Naive thymus-derived CD4-positive, alpha-beta T cell (primary cell): ENCODE measurements at regions not wholly inside any gene's neighbourhood (a gene's known extent, or its start where the extent isn't known, plus 50 kb on each side); places are given as distances from the start of the nearest gene placed in this dataset.
"Not testable (repeated sequence)": the region's sequence is repeated elsewhere in the genome, so short reads cannot be mapped to it uniquely, and the experiment has no call there.

Experiments
- ATAC-seq: fragments of 150-1000 bp; cut with Tn5 transposase; 2 replicates; pipeline ENCODE4 v1.10.0; 2021; ENCODE audit warnings: mild to moderate bottlenecking, moderate library complexity
- CTCF ChIA-PET: fragments of 350-600 bp; sonication (Branson Sonifier 250); formaldehyde crosslinking; loops from one replicate; lab custom pipeline; 2021; ENCODE audit warnings: antibody characterized with exemption; lab: Charles Lee
- POLR2A ChIA-PET: fragments of 350-600 bp; sonication (Branson Sonifier 250); formaldehyde crosslinking; loops from one replicate; lab custom pipeline; 2021; ENCODE audit warnings: antibody characterized with exemption, inconsistent platforms; lab: Charles Lee
- DNase-seq, 9 donors: peaks; one replicate each; pipeline versions ENCODE4 v3.0.0 to v3.0.0-alpha.2; 2020 to 2022; ENCODE audit warnings: mixed read lengths in 1 of 9
- H3K27ac ChIP-seq: one replicate; pipeline ENCODE4 v1.7.0; 2013; ENCODE audit warnings: mild to moderate bottlenecking, low read depth, low read length, moderate library complexity
- H3K27me3 ChIP-seq, 2 donors: one replicate each; pipeline ENCODE4 v1.7.0; 2013; ENCODE audit warnings: low read length in 2 of 2, mild to moderate bottlenecking in 2 of 2, moderate library complexity in 2 of 2; ENCODE audit not compliant: control insufficient read depth in 2 of 2, insufficient read depth in 2 of 2
- H3K36me3 ChIP-seq, 3 experiments: 1 replicate in 2 of 3; 2 replicates in 1 of 3; pipeline ENCODE4 v1.7.0; 2013; ENCODE audit warnings: low read length in 3 of 3, mild to moderate bottlenecking in 3 of 3, moderate library complexity in 1 of 3; ENCODE audit not compliant: insufficient read depth in 3 of 3, control insufficient read depth in 2 of 3
- H3K4me1 ChIP-seq, 2 donors: one replicate each; pipeline ENCODE4 v1.7.0; 2013; ENCODE audit warnings: low read length in 2 of 2, mild to moderate bottlenecking in 2 of 2, moderate library complexity in 1 of 2; ENCODE audit not compliant: control insufficient read depth in 2 of 2, insufficient read depth in 2 of 2
- H3K4me3 ChIP-seq: 2 replicates; pipeline ENCODE4 v1.7.0; 2013; ENCODE audit warnings: mild to moderate bottlenecking, low read length
- H3K9me3 ChIP-seq, 3 experiments: 1 replicate in 2 of 3; 2 replicates in 1 of 3; pipeline ENCODE4 v1.7.0; 2013; ENCODE audit warnings: low read length in 3 of 3; ENCODE audit not compliant: control insufficient read depth in 2 of 3
- H3K27ac Mint-ChIP-seq, 9 donors: one replicate each; pipeline ENCODE4 v1.8.0; 2020 to 2022; ENCODE audit warnings: mixed read lengths in 9 of 9, mild to moderate bottlenecking in 8 of 9, moderate library complexity in 5 of 9, inconsistent platforms in 2 of 9
- H3K27me3 Mint-ChIP-seq, 5 donors: one replicate each; pipeline ENCODE4 v1.8.0; 2021 to 2022; ENCODE audit warnings: mixed read lengths in 5 of 5, mild to moderate bottlenecking in 1 of 5
- H3K36me3 Mint-ChIP-seq, 5 donors: one replicate each; pipeline ENCODE4 v1.8.0; 2020 to 2022; ENCODE audit warnings: mixed read lengths in 5 of 5, mild to moderate bottlenecking in 3 of 5, inconsistent platforms in 1 of 5
- H3K4me1 Mint-ChIP-seq, 7 donors: one replicate each; pipeline ENCODE4 v1.8.0; 2020 to 2022; ENCODE audit warnings: mixed read lengths in 7 of 7, mild to moderate bottlenecking in 3 of 7, inconsistent platforms in 1 of 7
- H3K4me3 Mint-ChIP-seq, 10 donors: one replicate each; pipeline ENCODE4 v1.8.0; 2020 to 2022; ENCODE audit warnings: mild to moderate bottlenecking in 10 of 10, mixed read lengths in 10 of 10, moderate library complexity in 6 of 10, inconsistent platforms in 2 of 10
- H3K9me3 Mint-ChIP-seq, 11 donors: one replicate each; pipeline ENCODE4 v1.8.0; 2020 to 2022; ENCODE audit warnings: mixed read lengths in 11 of 11, mild to moderate bottlenecking in 4 of 11, inconsistent platforms in 1 of 11, moderate library complexity in 1 of 11
- intact Hi-C, 2 donors: fragments of 100-400 bp; cut with micrococcal nuclease; formaldehyde crosslinking; loops; one replicate each; pipeline ENCODE4 v1.15.1; 2023

DNA sequence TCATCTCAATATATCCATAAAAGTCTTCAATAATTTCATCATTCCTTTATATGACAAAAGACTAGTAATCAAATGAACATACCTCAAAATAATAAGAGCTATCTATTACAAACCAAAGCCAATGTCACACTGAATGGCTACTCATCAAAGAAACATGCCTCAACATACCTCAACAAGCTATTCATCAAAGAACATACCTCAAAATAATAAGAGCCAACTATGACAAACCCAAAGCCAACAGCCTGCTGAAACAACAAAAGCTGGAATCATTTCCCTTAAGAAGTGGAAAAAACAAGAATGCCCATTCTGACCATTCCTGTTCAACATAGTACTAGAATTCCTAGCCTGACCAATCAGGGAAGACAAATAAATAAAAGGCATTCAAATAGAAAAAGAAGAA, 1373.7 kb downstream of the BRINP3 start:
- no peaks in the 10 kb centered on the region for H3K9me3 ChIP-seq
- no peaks in the 10 kb centered on the region for H3K27me3 ChIP-seq
- H3K4me3 Mint-ChIP-seq, result no peak overlapping the region
- ATAC-seq (no peak), DNase-seq (no peak)
- CTCF ChIA-PET, result no interaction called here
- H3K4me1 ChIP-seq, result no peaks in the 10 kb centered on the region
- H3K36me3 Mint-ChIP-seq, result no peaks in the 10 kb centered on the region
- no peaks in the 10 kb centered on the region for H3K4me1 Mint-ChIP-seq
- no peak overlapping the region for H3K27ac Mint-ChIP-seq
- POLR2A ChIA-PET, result no interaction called here
- H3K27me3 Mint-ChIP-seq, result no peaks in the 10 kb centered on the region
- no peaks in the 10 kb centered on the region for H3K36me3 ChIP-seq
- no peak overlapping the region for H3K27ac ChIP-seq
- no peak overlapping the region for H3K4me3 ChIP-seq
- peaks cover 2 to 28% (median 10%) of the 10 kb centered on the region in 11 donors for H3K9me3 Mint-ChIP-seq
- intact Hi-C loops, result no loop called here

DNA sequence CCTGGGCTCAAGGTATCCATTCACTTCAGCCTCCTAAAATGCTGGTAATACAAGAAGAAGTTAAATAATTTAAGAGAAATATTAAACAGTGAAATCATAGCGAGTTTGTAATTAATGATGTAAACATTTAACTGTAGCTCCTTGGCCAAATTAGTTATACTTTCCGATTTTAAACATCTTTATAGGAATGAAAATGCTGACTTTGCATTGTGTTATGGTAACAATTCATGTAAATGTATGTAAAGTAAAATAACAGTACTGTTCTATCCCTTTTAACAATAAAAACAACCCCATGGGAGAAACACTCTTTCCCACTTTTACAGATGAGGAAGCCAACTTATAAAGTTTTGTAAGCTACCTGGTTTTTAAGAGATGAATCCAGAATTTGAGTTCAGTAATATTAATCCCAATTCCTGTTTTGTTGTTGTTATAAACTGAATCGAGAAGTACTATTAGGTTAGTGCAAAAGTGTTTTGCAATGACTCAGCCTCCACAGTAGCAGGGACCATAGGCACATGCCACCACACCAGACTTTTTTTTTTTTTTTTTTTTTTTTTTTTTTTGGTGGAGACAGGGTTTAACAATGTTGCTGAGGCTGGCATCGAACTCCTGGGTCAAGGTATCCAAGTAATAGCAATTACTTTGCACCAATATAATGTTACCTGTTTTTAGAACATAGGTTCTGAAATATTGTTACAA, 1360.4 kb downstream of the BRINP3 start:
- POLR2A ChIA-PET, result no interaction called here
- H3K9me3 Mint-ChIP-seq, result peaks cover 0 to 9% (median 2%) of the 10 kb centered on the region in 11 donors
- intact Hi-C loops, result no loop called here
- no peak overlapping the region for H3K27ac Mint-ChIP-seq
- Histone ChIP-seq H3K27me3 (no peaks in the 10 kb centered on the region), H3K4me3 (no peak overlapping the region), H3K36me3 (no peaks in the 10 kb centered on the region), H3K9me3 (no peaks in the 10 kb centered on the region), H3K27ac (no peak overlapping the region), H3K4me1 (no peaks in the 10 kb centered on the region)
- H3K27me3 Mint-ChIP-seq, result no peaks in the 10 kb centered on the region
- ATAC-seq (no peak), DNase-seq (no peak)
- CTCF ChIA-PET, result no interaction called here
- H3K36me3 Mint-ChIP-seq, result no peaks in the 10 kb centered on the region
- H3K4me1 Mint-ChIP-seq, result no peaks in the 10 kb centered on the region
- no peak overlapping the region for H3K4me3 Mint-ChIP-seq

DNA sequence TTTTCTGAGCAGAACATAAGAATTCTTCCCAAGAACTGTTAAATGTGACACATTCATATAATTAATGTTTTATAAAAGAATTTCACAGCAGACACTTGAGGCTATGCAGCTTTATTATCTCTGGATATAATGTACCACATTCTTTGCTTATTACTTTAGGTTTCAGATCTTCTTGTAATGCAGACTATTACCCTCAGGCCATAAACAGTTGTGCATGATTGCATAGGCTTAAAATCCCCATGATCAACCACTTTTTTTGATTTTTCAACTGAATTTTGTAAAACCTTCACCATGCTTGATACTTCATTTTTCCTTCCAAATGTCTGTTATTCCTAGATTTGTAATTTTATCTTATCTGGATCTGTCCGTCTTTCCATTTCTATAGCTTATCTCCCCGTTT, 1355.7 kb downstream of the BRINP3 start:
- POLR2A ChIA-PET, result no interaction called here
- no peaks in the 10 kb centered on the region for H3K4me1 ChIP-seq
- no peaks in the 10 kb centered on the region for H3K9me3 ChIP-seq
- no peak for ATAC-seq
- no peak for DNase-seq
- intact Hi-C loops, result no loop called here
- no peaks in the 10 kb centered on the region for H3K27me3 Mint-ChIP-seq
- peaks cover 0 to 13% (median 5%) of the 10 kb centered on the region in 11 donors for H3K9me3 Mint-ChIP-seq
- H3K27ac ChIP-seq, result no peak overlapping the region
- CTCF ChIA-PET, result no interaction called here
- H3K4me3 Mint-ChIP-seq, result no peak overlapping the region
- no peak overlapping the region for H3K27ac Mint-ChIP-seq
- no peaks in the 10 kb centered on the region for H3K4me1 Mint-ChIP-seq
- peaks cover 0 to 4% (median 0%) of the 10 kb centered on the region in 5 donors for H3K36me3 Mint-ChIP-seq
- H3K4me3 ChIP-seq, result no peak overlapping the region
- H3K27me3 ChIP-seq, result no peaks in the 10 kb centered on the region
- no peaks in the 10 kb centered on the region for H3K36me3 ChIP-seq

GRCh38 chr1:189125694-189126093, 1352.0 kb downstream of the BRINP3 start:
- H3K27me3 ChIP-seq, result no peaks in the 10 kb centered on the region
- POLR2A ChIA-PET, result no interaction called here
- intact Hi-C loops, result no loop called here
- Mint-ChIP-seq H3K4me3 (no peak overlapping the region), H3K27ac (no peak overlapping the region), H3K4me1 (no peaks in the 10 kb centered on the region), H3K27me3 (no peaks in the 10 kb centered on the region), H3K36me3 (peaks cover 0 to 4% (median 0%) of the 10 kb centered on the region in 5 donors), H3K9me3 (peaks cover 0 to 22% (median 6%) of the 10 kb centered on the region in 11 donors)
- CTCF ChIA-PET, result no interaction called here
- H3K9me3 ChIP-seq, result no peaks in the 10 kb centered on the region
- H3K36me3 ChIP-seq, result no peaks in the 10 kb centered on the region
- no peak overlapping the region for H3K27ac ChIP-seq
- H3K4me3 ChIP-seq, result no peak overlapping the region
- ATAC-seq (no peak), DNase-seq (no peak)
- no peaks in the 10 kb centered on the region for H3K4me1 ChIP-seq

DNA sequence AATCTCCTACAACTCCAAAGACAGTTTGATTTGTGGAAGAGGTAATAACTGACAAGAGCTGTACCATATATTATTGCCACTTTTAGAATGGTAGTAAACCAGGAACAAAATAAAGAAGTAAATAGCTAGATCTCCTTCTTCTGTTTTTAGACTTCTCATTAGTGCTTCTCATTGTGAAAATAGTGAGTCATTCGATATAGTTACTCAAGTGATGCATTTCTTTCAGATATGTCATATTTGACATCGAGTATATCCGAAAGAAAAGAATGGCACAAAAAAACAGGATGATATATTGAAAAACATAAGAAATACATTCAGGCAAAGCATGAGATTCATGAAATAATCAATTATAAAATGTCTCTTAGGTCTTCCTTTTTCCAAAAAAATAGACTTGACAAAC, 1346.1 kb downstream of the BRINP3 start:
- intact Hi-C loops, result no loop called here
- Histone ChIP-seq H3K27me3 (no peaks in the 10 kb centered on the region), H3K9me3 (no peaks in the 10 kb centered on the region), H3K27ac (no peak overlapping the region), H3K4me3 (no peak overlapping the region), H3K4me1 (no peaks in the 10 kb centered on the region), H3K36me3 (no peaks in the 10 kb centered on the region)
- Mint-ChIP-seq H3K36me3 (no peaks in the 10 kb centered on the region), H3K4me3 (no peak overlapping the region), H3K4me1 (no peaks in the 10 kb centered on the region), H3K9me3 (peaks cover 0 to 16% (median 4%) of the 10 kb centered on the region in 11 donors), H3K27me3 (no peaks in the 10 kb centered on the region), H3K27ac (no peak overlapping the region)
- DNase-seq, result no peak
- ATAC-seq, result no peak
- ChIA-PET CTCF (no interaction called here), POLR2A (no interaction called here)

- intact Hi-C loops, H3K4me1 ChIP-seq, H3K27ac Mint-ChIP-seq, H3K36me3 ChIP-seq, H3K4me1 Mint-ChIP-seq, CTCF ChIA-PET, ATAC-seq, H3K27ac ChIP-seq, H3K36me3 Mint-ChIP-seq, DNase-seq, H3K27me3 Mint-ChIP-seq, H3K9me3 ChIP-seq, H3K4me3 ChIP-seq, H3K27me3 ChIP-seq, POLR2A ChIA-PET, H3K4me3 Mint-ChIP-seq: not testable (repeated sequence)
- peaks cover 0 to 28% (median 8%) of the 10 kb centered on the region in 11 donors for H3K9me3 Mint-ChIP-seq
These were observed 1337.9 kb downstream of the BRINP3 start for GRCh38 chr1:189139748-189140147.

DNA sequence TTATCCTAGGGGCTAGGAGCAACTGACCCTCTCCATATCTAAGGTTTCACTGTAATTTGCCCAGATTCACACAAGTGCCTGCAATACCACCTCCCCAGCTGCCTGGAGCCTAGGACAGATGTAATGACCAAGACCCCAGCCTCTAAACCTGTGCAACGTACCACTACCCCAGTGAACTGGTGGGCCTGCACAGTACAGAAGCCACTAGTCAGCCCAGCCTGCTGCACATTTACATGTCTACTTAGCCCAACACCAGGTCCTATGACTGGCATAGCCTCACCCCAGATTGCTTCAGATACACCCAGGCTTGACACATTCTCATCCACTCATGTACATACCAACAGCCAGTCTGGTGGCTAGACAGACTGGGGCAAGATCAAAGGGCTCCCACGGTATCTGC, 1336.6 kb downstream of the BRINP3 start:
- no peak overlapping the region for H3K27ac Mint-ChIP-seq
- H3K4me1 Mint-ChIP-seq, result no peaks in the 10 kb centered on the region
- no peak for ATAC-seq
- H3K9me3 Mint-ChIP-seq, result peaks cover 0 to 28% (median 8%) of the 10 kb centered on the region in 11 donors
- intact Hi-C loops, result no loop called here
- H3K4me3 ChIP-seq, result no peak overlapping the region
- H3K4me3 Mint-ChIP-seq, result no peak overlapping the region
- H3K36me3 Mint-ChIP-seq, result no peaks in the 10 kb centered on the region
- H3K27ac ChIP-seq, result no peak overlapping the region
- DNase-seq, result no peak
- peaks cover 0 to 6% (median 0%) of the 10 kb centered on the region in 3 experiments for H3K9me3 ChIP-seq
- H3K4me1 ChIP-seq, result no peaks in the 10 kb centered on the region
- CTCF ChIA-PET, result no interaction called here
- H3K27me3 ChIP-seq, result no peaks in the 10 kb centered on the region
- POLR2A ChIA-PET, result no interaction called here
- H3K27me3 Mint-ChIP-seq, result no peaks in the 10 kb centered on the region
- no peaks in the 10 kb centered on the region for H3K36me3 ChIP-seq
